ENCODE measurements at regions not wholly inside any gene's neighbourhood (a gene's known extent, or its start where the extent isn't known, plus 50 kb on each side); places are given as distances from the start of the nearest gene placed in this dataset.

DNA sequence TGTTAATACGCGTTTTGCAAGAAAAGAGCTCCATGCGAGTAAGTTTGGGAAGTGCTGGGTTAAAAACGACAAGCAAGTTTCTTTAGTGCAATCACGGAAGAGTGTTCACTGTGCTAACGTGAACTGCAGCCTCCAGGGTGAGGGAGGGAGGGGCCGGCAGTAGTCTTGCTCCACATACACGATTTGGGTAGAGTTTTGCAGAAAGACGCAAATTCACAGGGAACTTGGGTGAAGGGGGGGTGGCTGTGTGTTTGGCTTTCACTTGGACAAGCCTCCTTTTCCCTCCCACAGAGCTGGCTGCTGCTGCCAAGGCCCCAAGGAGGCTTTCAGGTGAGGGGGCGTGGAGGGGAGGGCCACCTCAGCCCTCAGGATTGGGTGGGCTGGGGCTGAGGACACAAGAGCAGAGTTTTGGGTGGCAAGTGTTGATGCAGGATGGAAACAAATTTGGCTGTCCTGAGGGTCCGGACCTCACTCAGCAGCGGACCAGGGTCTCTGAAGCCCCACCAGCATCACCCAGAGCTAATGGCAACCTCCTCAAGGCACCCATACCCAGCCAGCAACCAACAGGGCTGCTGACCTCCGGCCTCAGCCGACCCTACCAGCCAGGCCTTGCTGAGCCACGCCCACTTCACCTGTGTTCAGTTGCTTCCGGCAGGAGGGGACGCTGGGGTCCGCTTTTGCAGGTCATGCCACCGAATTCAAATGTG lies 204.5 kb downstream of the ERMARD start:
- Histone ChIP-seq H3K9me3 (ENCODE audit: control insufficient read depth, low read length) (no peaks in the 10 kb centered on the region), H3K4me1 (ENCODE audit: control insufficient read depth, insufficient read depth, low read length) (no peaks in the 10 kb centered on the region), H3K27ac (ENCODE audit: low read length) (no peak overlapping the region), H3K4me3 (ENCODE audit: low read length) (no peak overlapping the region), H3K27me3 (ENCODE audit: control insufficient read depth, insufficient read depth) (no peaks in the 10 kb centered on the region)
- WGBS = 69% methylated on average over 19 of the region's 19 CpGs
- ATAC-seq (no peak), DNase-seq (peak in 2 of 3 donors; percentile 53 to 65)
- intact Hi-C loops (cut with DNase I) = loop anchor here in 1 of 4 donors (10.0 kb wide), 1 partner anchor 339 kb away; the partner anchor contains the start of gene DLL1

DNA sequence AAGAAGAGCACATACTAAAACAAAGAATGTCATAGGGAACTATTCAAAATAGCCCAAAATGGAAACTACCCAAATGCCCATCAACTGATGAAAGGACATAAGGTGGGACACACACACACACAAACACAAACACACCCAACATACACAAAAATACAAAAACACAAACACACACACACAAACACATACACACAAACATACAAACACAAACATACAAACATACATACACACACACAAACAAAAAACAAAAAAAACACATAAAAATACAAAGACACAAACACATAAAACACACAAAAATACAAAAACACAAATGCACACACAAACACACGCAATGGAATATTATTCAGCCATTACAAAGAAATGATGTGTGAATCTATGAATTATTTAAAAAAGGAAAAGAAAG lies 203.6 kb downstream of the ERMARD start:
- Histone ChIP-seq H3K9me3 (ENCODE audit: control insufficient read depth, low read length) (no peaks in the 10 kb centered on the region), H3K27ac (ENCODE audit: low read length) (no peak overlapping the region), H3K4me1 (ENCODE audit: control insufficient read depth, insufficient read depth, low read length) (no peaks in the 10 kb centered on the region), H3K27me3 (ENCODE audit: control insufficient read depth, insufficient read depth) (no peaks in the 10 kb centered on the region), H3K4me3 (ENCODE audit: low read length) (no peak overlapping the region)
- DNase-seq (no peak), ATAC-seq (no peak)
- intact Hi-C loops (cut with DNase I) = loop anchor here in 1 of 4 donors (10.0 kb wide), 1 partner anchor 340 kb away; the partner anchor contains the start of gene DLL1
- WGBS = 97% methylated on average over 1 of the region's 1 CpG

DNA sequence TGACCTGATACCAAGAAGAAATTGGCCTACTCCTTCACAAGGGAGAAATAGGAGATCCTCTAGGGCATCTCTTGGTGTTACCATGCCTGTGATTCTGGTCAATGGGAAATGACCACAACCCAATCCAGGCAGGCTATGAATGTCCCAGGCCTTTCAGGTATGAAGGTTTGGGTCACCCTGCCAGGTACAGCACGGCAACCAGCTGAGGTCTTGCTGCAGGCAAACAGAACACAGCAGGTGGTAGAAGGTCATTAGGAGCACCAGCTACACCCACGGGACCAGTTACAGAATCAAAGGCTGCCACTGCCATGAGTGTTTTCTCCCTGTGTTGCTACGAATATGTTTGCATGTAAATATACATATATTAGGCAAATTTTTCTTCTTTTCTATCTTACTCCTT lies 202.3 kb downstream of the ERMARD start:
- intact Hi-C loops (cut with DNase I) = loop anchor here in 1 of 4 donors (10.0 kb wide), 1 partner anchor 341 kb away; the partner anchor contains the start of gene DLL1
- no peak overlapping the region for H3K4me3 ChIP-seq (ENCODE audit: low read length)
- no peak for DNase-seq
- no peaks in the 10 kb centered on the region for H3K27me3 ChIP-seq (ENCODE audit: control insufficient read depth, insufficient read depth)
- no peak overlapping the region for H3K27ac ChIP-seq (ENCODE audit: low read length)
- no peak for ATAC-seq
- 79% methylated on average over 3 of the region's 3 CpGs for WGBS
- no peaks in the 10 kb centered on the region for H3K4me1 ChIP-seq (ENCODE audit: control insufficient read depth, insufficient read depth, low read length)
- H3K9me3 ChIP-seq (ENCODE audit: control insufficient read depth, low read length) = no peaks in the 10 kb centered on the region

DNA sequence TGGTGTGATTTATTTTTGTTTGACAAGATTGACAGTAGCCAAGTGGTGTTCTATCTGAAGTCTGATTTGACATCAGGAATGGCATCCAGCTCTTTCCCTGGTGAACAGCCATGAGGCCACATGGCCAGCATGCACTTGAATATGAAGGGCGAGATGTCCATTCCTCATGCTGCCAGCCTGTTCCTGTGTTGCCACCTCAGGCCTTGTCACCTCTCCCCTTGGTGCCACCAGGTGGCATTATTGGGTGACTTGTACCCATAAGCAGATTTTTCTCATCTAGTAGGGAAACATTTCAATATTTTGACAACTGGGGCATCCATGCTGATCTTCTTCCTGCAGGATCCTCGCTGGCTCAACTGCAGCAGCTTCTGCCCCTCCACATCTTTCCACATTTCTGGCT lies 199.1 kb downstream of the ERMARD start:
- Histone ChIP-seq H3K4me3 (ENCODE audit: low read length) (no peak overlapping the region), H3K9me3 (ENCODE audit: control insufficient read depth, low read length) (no peaks in the 10 kb centered on the region), H3K27me3 (ENCODE audit: control insufficient read depth, insufficient read depth) (no peaks in the 10 kb centered on the region), H3K27ac (ENCODE audit: low read length) (no peak overlapping the region), H3K4me1 (ENCODE audit: control insufficient read depth, insufficient read depth, low read length) (no peaks in the 10 kb centered on the region)
- DNase-seq (no peak), ATAC-seq (peak; percentile 26 to 52)
- WGBS = 80% methylated on average over 2 of the region's 2 CpGs
- intact Hi-C loops (cut with DNase I) = loop anchor here in 1 of 4 donors (10.0 kb wide), 1 partner anchor 344 kb away; the partner anchor contains the start of gene DLL1

DNA sequence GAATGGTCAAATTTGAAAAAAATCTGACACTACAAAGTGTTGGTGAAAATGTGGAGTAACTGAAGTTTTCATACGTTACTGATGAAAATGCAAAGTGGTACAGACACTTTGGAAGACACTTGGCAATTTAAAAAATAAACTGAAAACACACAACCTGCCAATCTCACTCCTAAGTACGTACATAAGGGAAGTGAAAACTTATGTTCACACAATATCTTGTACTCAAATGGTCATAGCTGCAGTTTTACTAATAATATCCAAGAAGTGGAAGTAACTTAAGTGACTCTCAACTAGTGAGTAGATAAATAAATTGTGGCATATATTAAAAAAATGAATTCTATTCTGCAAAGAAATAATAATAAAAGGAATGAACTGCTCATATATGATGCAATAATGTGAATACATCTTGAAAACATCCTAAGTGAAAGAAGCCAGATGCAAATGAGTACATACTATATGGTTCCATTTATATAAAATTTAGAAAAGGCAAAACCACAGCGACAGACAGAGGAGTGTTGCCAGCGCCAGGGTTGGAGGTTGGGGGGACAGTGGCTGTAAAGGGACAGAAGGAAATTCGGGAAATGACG lies 198.2 kb downstream of the ERMARD start:
- Histone ChIP-seq H3K27me3 (ENCODE audit: control insufficient read depth, insufficient read depth) (no peaks in the 10 kb centered on the region), H3K4me1 (ENCODE audit: control insufficient read depth, insufficient read depth, low read length) (no peaks in the 10 kb centered on the region), H3K27ac (ENCODE audit: low read length) (no peak overlapping the region), H3K4me3 (ENCODE audit: low read length) (no peak overlapping the region), H3K9me3 (ENCODE audit: control insufficient read depth, low read length) (no peaks in the 10 kb centered on the region)
- intact Hi-C loops (cut with DNase I) = loop anchor here in 1 of 4 donors (10.0 kb wide), 1 partner anchor 345 kb away; the partner anchor contains the start of gene DLL1
- DNase-seq (no peak), ATAC-seq (no peak)
- 82% methylated on average over 6 of the region's 6 CpGs for WGBS

DNA sequence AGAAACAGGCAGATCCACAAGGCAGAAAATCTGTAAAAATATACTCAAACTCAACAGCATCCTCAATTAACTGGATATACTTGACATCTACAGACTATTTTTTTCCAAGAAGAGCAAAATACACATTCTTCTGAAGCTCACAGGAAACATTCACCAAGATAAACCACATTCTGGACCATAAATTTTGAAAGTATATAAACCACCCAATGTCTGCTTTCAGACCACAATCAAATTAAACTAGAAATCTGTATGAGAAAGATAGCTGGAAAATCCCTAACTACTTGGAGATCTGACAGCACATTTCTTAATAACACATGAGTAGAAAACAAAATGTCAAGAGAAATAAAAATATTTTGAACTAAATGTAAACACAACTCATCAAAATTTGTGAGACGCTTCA lies 195.5 kb downstream of the ERMARD start:
- Histone ChIP-seq H3K27me3 (ENCODE audit: control insufficient read depth, insufficient read depth) (no peaks in the 10 kb centered on the region), H3K27ac (ENCODE audit: low read length) (no peak overlapping the region), H3K4me1 (ENCODE audit: control insufficient read depth, insufficient read depth, low read length) (no peaks in the 10 kb centered on the region), H3K9me3 (ENCODE audit: control insufficient read depth, low read length) (no peaks in the 10 kb centered on the region), H3K4me3 (ENCODE audit: low read length) (no peak overlapping the region)
- DNase-seq (no peak), ATAC-seq (no peak)
- 78% methylated on average over 1 of the region's 1 CpG for WGBS
- intact Hi-C loops (cut with DNase I) = no loop called here

DNA sequence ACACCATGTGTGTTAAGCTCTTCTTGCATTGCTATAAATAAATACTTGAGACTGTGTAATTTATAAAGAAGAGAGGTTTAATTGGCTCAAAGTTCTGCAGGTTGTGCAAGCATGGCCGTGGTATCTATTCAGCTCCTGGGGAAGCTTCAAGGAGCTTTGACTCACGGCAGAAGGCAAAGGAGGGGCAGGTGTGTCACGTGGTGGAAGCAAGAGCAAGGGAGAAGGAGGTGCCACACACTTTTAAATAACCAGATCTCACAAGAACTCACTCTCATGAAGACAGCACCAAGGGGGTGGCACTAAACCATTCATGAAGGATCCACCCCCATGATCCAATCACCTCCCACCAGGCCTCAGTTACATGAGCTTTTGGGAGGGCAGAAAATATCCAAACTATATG lies 193.7 kb downstream of the ERMARD start:
- WGBS = 69% methylated on average over 3 of the region's 3 CpGs
- H3K27ac ChIP-seq (ENCODE audit: low read length) = no peak overlapping the region
- ATAC-seq (no peak), DNase-seq (no peak)
- no peaks in the 10 kb centered on the region for H3K4me1 ChIP-seq (ENCODE audit: control insufficient read depth, insufficient read depth, low read length)
- intact Hi-C loops (cut with DNase I) = no loop called here
- H3K27me3 ChIP-seq (ENCODE audit: control insufficient read depth, insufficient read depth) = no peaks in the 10 kb centered on the region
- H3K4me3 ChIP-seq (ENCODE audit: low read length) = no peak overlapping the region
- H3K9me3 ChIP-seq (ENCODE audit: control insufficient read depth, low read length) = no peaks in the 10 kb centered on the region

DNA sequence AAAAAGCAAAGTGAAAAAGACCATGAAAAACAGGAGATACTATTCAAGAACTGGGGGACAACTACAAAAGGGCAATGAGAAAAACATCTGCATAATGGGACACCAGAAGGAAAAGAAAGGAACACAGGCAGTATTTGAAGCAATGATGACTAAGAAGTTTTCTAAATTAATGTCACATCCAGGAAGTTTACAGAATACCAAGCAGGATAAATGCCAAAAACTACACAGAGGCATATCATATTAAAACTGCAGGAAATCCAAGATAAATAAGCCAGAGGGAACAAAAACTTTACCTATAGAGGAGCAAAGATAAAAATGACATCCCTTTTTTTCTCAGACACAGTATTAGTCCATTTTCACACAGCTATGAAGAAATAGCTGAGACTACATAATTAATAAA lies 193.0 kb downstream of the ERMARD start:
- no peak for ATAC-seq
- H3K4me1 ChIP-seq (ENCODE audit: control insufficient read depth, insufficient read depth, low read length) = no peaks in the 10 kb centered on the region
- intact Hi-C loops (cut with DNase I) = no loop called here

DNA sequence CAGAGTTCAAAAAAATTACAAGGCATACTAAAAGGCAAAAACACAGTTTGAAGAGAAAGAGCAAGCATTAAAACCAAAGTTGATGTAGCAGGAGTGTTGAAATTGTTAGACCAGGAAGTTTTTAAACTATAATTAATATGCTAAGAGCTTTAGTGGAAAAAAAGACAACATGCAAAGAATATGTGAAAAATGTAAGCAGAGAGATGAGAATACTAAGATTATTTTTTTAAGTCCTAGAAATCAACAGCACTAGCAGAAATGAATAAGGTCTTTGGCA lies 192.6 kb downstream of the ERMARD start:
- no peak for ATAC-seq
- intact Hi-C loops (cut with DNase I) = no loop called here

More for the DNA sequence above, 193.0 kb downstream of the ERMARD start:
- Histone ChIP-seq H3K27me3 (ENCODE audit: control insufficient read depth, insufficient read depth) (no peaks in the 10 kb centered on the region), H3K4me3 (ENCODE audit: low read length) (no peak overlapping the region), H3K9me3 (ENCODE audit: control insufficient read depth, low read length) (no peaks in the 10 kb centered on the region), H3K27ac (ENCODE audit: low read length) (no peak overlapping the region)
- DNase-seq = no peak

DNA sequence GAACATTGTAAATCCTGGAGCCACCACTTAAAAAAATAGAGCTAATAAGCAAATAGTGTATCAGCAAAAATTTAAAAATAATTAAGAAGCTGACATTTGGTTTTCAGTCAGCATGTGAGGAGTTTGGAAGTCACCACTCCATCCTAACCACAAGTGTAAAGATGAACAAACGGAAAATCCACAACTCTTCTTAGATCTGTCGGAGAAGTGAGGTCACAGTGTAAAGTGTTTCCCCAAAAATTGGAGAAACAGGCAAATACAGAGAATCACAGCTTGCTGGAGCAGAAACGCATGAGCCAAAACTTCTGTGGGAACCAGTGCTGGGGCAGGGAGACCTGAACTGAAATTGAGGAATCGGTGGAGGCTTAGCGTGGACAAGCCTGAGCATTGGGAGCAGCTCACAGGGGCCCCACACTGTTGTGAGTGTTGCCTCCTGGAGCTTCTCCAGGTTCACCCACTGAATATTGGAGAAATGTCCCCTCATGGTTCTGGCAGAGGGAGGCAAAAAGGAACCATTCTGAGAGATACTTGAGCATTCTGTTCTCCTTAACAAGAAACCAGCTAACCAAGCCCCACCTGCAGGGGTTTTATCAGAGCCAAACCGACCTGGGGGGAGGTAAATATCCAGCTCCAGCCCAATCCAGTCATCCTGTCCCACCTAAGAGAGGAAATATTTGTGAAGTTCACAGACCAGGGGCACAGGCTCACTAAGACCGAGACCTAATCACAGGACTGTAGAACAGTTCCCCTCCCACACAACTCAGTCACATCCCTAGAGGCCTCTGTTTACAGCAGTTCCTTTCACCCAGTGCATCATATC lies 192.0 kb downstream of the ERMARD start:
- WGBS = 65% methylated on average over 7 of the region's 7 CpGs
- no peaks in the 10 kb centered on the region for H3K9me3 ChIP-seq (ENCODE audit: control insufficient read depth, low read length)
- DNase-seq (no peak), ATAC-seq (no peak)
- intact Hi-C loops (cut with DNase I) = no loop called here
- no peaks in the 10 kb centered on the region for H3K27me3 ChIP-seq (ENCODE audit: control insufficient read depth, insufficient read depth)
- no peak overlapping the region for H3K27ac ChIP-seq (ENCODE audit: low read length)
- H3K4me1 ChIP-seq (ENCODE audit: control insufficient read depth, insufficient read depth, low read length) = no peaks in the 10 kb centered on the region
- H3K4me3 ChIP-seq (ENCODE audit: low read length) = no peak overlapping the region

More for the DNA sequence above, 192.6 kb downstream of the ERMARD start:
- Histone ChIP-seq H3K27me3 (ENCODE audit: control insufficient read depth, insufficient read depth) (no peaks in the 10 kb centered on the region), H3K4me1 (ENCODE audit: control insufficient read depth, insufficient read depth, low read length) (no peaks in the 10 kb centered on the region), H3K9me3 (ENCODE audit: control insufficient read depth, low read length) (no peaks in the 10 kb centered on the region), H3K4me3 (ENCODE audit: low read length) (no peak overlapping the region), H3K27ac (ENCODE audit: low read length) (no peak overlapping the region)
- DNase-seq = no peak

DNA sequence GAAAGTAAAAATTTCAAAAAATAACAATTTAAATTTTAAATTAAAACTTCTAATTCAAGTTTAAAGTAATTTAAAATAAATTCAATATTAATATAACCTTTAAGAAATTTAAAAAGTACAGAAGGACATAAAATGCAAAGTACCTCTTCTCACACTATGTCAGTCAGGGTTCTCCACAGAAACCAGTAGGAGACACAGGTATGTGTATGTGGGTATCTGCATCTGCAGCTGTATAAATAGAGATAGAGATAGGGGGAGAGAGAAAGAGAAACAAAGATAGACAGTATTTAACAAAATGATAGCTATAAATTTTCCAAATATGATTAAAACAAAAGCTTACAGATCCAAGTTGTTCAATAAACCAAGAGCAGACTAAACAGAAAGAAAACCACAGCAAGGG lies 190.8 kb downstream of the ERMARD start:
- DNase-seq = no peak
- no peak overlapping the region for H3K27ac ChIP-seq (ENCODE audit: low read length)
- H3K27me3 ChIP-seq (ENCODE audit: control insufficient read depth, insufficient read depth) = no peaks in the 10 kb centered on the region
- ATAC-seq = no peak
- H3K4me1 ChIP-seq (ENCODE audit: control insufficient read depth, insufficient read depth, low read length) = no peaks in the 10 kb centered on the region
- intact Hi-C loops (cut with DNase I) = no loop called here
- no peak overlapping the region for H3K4me3 ChIP-seq (ENCODE audit: low read length)
- no peaks in the 10 kb centered on the region for H3K9me3 ChIP-seq (ENCODE audit: control insufficient read depth, low read length)

All from right cardiac atrium (tissue), 5 donors.